ENCODE measurements at regions not wholly inside any gene's neighbourhood (a gene's known extent, or its start where the extent isn't known, plus 50 kb on each side); places are given as distances from the start of the nearest gene placed in this dataset.

DNA sequence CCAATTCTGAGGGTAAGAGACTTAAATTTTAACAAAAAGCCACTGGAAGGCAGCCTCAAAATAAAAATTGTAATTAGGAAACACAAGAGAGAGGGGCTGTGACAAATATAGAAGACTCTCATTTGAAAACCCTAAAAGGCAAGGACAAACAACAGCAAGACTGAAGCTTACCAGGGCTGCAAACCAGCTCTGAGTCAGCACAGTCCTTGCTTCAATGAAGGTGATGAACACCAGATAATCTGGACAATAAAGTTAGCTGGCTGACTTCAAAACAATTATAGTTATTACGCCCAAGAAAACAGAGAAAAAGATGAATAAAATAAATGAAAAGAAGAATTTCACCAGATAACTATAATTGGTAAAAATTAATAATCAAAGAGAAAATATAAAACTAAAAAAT is 149.3 kb upstream of the NSMCE3 start:
- DNase-seq = no peak

DNA sequence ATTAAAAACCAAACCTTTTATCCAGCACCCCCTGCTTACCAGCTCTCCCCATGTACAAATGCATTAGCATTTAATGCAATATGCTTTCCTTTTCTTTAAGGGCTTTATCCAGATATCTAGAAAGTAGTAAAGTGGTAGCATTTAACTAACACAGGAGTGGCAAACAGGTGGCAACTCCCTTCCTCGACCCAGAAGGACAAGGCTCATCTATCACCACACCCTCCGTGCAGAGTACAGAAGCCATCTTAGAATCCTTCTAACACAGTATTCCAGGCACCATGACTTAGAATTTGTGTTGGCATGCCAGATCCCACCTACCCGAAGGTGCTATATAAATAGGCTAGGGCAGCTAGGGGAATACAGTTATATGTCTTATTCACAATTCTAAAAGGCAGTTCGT is 148.6 kb upstream of the NSMCE3 start:
- no peak for DNase-seq

DNA sequence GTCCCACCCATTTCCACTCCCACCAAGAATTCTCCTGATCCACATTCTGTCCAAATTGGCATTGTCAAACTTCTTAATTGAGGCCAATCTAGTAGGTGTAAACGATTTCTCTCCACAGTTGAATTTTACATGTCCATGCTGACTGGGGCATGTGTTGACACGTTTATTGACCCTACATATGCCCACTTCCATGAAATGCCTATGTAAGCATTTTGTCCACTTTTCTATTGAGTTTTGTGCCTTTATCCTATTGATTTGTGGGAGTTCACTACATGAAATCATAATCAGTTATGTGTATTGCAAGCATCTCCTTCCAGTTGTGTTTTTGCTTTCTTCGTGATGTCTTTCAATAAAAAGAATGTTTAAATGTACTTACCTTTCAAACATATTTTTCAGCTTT is 141.7 kb upstream of the NSMCE3 start:
- DNase-seq = no peak

DNA sequence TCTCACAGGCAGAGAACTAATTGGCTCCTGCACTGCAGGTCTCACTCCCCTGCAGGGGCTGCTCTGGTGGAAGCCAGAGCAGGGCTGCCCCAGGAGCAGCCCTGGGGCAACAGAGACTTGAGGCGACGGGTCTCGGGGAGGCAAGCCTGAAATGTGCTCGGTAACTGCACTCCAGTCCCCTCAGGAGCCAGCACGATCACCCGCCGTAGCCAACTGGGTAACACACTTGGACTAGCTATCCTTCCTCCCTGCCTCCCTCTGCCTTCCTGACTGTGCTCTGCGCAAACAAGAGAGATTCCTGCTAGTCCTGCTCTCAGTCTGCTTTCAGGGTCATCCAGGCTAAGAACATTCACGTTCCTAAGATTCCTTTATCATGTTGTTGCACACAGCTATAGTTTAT is 140.7 kb upstream of the NSMCE3 start:
- no peak for DNase-seq

DNA sequence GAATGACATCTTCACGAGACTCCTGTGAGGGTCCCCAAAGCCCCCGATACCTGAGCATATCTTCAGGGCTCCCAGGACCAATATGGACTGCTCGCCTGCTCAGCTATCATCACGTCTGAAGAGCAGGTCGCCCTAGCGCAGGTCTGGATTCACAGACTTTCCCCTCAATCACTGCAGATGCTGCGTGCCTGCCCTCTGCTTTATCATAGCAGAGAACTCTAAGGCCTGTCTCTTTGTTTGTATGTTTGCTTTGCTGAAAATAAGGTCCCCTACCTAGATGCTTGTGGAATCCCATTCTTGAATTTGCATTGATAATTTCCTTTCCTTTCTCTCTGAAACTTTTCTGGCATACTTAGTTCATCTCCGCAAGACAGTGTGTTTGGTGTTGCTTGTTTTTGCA is 140.3 kb upstream of the NSMCE3 start:
- DNase-seq = no peak

DNA sequence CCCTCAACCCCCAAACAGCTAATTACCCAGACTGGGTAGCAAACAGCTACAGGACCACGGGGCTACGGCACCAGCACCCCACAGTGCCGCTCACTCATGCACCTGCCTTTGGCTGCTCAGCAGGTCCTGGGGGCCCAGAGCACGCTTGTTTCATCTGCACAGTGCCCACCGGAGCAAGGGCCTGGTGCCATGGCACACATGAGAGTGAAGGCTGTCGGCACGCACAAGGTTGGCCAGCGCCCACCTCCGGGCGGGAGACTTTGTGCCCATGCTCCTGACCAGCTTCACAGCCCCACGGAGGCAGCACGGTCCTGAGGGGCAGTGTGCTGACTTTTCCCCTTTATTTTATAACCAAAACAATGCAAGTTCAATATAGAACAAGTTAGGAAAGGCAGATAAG is 135.9 kb upstream of the NSMCE3 start:
- no peak for DNase-seq

DNA sequence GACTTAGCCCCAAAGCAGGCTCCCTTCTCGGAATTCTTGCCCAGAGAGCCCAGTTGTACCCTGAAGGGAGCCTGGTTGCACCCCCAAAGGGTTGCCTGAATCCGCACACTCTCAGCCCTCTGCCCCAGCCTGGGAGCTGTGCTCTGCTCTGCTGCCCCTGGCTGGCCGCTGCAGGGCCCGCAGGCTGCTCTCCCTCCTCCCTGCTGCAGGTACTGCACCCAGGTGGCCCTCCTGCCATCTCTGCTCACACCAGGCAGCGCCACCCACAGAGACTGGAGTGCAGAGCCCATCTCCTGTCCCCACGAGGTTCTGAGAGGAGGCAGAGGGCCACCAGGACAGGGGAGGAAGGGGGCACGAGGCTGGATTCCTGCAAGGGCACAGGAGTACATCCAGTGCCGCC is 134.2 kb upstream of the NSMCE3 start:
- DNase-seq = peak; percentile 74

DNA sequence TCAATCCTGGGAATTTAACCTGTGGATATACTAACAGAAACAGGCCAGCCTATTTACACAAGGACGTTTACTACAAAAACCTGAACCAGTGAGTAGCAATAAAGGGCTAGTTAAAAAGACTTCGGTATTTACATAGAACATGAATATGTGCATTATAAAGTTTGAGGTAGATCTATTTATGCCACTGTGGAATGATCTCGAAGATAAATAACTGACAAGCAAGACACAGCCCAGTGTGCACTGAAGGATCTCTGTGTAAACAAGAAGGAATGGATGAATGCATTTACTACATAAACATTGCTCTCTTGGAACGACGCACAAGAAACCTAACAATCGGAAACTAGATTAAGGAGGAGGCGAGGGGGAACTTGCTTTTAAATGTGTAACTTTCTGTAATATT is 132.0 kb upstream of the NSMCE3 start:
- no peak for DNase-seq

DNA sequence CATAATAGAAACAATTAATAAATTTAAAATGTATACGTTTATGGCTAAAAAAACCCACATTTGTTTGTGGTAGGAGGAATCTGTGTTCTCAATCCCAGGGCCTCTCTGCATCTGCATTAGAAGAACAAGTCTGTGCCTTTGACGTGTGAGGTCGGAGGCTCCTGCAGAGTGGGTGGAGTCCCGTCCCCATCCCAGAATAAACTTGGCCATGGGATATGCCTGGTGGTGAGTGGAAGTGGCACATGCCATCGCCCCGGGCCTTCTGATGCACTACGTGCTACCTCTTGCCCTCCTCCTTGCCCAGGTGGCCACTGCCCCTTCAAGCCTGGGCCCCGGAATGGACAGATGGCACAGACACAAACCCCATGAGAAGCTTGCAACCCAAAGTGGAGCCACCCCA is 131.1 kb upstream of the NSMCE3 start:
- no peak for DNase-seq

DNA sequence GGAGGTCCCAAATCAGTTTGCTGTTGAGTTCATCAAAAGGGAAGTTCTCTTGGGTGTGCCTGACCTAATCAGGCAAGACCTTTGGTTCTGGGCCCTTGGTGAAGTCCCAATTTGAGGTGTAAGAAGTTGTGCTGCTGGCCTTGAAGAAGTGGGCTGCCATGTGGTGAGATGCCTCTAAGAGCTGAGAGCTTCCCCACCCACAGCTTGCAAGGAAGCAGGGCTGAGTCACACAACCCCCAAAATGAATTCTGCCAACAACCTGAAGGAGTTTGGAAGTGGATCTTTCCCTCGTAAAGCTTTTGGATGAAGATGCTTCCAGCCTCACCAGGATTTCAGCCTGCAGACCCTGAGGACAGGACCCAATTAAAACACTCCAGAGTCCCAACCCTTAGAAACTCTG is 129.3 kb upstream of the NSMCE3 start:
- DNase-seq = no peak

DNA sequence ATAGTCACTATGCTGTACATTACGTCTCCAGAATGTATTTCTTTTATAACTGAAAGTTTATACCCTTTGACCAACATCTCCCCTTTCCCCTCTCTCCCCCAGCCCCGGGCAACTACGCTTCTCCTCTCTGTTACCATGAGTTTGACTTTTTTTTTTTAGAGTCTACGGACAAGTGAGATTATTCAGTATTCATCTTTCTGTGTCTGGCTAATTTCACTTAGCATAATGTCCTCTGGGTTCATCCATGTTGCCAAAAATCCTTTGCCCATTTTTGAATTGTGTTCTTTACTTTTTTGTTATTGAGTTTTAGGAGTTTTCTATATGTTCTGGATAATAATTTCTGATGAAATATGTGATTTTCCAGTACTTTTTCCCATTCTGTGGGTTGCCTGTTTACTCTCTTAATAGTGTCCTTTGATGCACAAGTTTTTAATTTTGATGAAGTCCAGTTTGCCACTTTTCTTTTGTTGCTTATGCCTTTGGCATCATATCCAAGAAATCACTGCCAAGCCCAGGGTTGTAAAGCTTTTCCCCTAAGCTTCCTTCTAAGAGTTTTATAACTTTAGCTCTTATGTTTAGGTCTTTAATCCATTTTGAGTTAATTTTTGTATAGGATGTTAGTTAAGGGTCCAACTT is 126.7 kb upstream of the NSMCE3 start:
- no peak for DNase-seq

DNA sequence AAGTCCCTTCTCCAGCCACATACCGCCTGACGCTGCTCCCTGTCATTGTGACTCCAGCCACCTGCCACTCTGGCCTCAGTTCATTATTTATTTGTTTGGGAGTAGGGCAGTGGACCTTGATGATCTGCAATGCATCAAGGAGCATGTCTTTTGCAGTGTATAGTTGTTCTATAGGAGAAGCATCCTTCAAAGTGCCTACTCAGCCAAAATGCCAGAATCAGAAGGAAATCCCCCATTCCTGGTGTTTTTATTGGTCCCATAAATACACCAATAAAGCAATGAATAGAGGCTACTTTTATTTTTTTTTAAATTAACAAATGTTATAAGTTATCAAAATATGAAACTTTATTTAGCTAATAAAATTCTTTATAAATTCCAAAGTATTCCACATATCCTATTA is 123.8 kb upstream of the NSMCE3 start:
- DNase-seq = no peak

DNA sequence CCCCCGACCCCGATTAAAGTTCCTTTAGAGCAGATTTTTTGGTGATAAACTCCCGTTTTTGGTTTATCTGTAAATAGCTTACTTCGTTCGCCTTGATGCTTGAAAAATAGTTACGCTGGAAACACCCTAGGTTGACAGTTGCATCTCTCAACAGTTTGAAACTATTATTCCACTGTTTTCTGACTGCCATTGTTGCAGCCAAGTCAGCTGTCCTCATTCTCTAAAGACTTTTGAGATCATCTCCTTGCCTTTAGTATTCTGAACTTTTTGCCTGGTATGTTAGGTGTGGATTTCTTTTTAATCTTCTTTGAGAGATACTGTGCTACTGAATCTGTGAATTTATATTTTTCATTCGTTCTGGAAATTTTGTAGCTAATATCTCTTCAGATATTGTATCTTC is 122.7 kb upstream of the NSMCE3 start:
- no peak for DNase-seq

DNA sequence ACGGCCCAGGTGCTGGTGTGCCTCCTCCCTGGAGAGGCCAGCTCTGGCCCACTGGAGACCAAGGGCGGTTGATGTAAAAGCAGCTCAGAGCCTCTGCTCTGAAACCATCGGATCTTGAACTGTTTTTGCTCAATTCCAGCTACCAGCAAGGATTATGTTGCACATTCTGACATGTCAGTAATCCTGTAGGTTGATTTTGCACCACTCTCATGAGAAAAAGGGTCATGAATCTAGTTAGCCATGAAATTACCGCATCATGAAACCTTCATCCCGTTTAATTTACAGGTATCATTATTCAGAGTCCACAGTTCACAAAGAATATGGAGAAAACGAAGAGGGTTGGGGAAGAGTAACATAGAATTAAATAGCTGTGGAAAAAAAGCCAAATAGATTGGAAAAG is 120.4 kb upstream of the NSMCE3 start:
- DNase-seq = no peak

DNA sequence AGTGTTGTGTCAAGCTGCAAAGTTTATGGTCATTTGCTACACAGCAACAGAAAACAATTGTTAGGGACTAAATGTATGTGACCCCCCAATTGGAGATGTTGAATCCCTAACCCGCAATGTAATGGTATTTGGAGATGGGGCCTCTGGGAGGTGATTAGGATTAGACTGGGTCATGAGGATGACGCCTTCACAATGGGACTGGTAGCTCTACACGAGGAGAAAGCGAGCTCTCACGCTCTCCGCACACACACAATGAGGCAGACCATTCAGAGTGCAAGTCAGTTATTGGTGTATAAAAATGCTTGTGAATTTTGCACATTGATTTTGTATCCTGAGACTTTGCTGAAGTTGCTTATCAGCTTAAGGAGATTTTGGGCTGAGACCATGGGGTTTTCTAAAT is 116.9 kb upstream of the NSMCE3 start:
- no peak for DNase-seq

DNA sequence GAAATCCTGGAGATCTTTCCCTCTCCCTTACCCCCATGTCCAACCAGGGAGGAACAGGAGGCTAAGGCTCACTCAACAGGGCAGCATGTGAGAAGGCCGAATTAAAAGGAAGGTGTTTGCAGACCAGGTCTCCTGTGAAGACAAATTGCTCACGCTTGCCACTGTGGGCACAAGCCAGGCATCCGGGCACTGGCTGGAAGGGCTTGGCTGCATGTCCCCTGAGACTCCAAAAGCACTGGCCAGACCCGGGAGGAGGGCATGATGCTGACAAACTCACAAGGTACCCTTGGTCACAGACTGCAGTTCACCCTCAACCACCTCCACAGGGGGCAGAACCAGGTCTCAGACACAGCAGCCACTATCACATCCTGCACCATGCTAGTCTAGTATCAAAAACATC is 113.7 kb upstream of the NSMCE3 start:
- no peak for DNase-seq

DNA sequence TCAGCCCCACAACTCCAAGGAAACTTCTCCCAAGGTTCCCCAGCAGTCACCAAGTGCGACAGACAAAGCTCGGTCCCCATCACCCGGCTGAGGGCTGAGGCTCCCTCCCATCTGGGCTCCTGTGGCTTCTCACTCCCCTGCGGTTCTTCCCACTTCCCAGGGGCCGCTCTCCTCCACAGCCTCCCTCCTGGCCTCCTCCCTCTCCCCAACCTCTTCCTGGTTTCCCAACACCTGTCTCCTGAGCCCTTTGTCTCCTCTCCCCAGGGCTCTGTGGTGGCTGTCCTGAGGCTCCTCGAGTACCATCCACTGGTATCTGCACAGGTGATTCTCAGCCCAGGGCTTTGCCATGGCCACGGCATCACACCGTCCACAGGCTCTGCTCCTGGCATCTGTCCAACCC is 113.2 kb upstream of the NSMCE3 start:
- no peak for DNase-seq

DNA sequence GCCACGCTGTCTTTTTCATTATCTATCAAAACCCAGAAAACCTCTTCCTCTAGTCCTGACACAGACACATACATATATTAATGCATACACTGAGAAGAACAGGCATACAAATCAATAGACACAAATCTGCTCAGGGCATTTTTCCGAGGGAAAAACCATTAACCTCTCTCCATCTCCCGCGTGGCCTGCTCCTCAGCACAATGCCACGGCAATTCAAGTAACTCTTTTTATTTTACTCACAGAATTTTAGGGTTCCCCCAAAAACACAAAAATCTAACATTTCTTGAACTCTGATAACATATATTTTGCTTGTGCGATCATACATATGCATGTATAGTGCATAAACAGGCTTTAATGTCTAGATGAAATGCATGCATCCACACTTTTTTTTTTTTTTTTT is 110.8 kb upstream of the NSMCE3 start:
- DNase-seq = no peak

DNA sequence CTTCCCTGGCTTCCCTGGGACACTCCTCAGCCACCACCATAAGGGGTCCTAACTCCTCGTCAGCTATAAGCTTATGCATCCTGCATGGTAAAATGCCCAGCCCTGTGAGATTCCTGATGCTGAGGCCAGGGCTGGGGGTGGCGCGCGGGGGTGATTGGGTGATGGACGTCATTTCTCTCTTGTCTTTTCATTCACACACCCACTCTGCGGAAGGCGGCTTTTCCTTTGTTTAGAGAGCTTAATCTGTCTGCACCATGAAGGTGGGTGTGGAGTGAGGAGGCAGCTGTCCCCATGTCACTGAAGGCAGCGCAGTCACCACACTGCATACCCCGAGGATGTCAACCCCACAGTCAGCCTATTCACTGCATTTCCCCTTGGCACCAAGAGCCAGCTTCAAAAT is 110.0 kb upstream of the NSMCE3 start:
- no peak for DNase-seq

DNA sequence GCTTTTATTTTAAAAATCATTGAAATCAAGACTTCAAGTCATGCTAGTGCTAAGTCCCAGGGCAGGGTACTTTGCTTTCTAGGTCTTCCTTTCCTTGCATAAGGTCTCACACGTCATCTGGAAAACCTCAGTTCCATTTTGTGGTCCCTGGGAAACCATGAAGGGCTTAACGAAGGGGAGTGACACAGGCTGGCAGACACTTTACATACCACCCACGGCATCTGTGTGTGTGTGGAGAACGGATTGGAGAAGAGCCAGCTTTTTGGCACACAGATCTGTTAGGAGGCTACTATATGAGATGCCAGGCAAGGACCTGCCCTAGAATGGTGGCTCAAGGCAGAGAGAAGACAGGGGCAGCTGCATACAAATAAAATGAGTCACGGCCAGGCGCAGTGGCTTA is 107.5 kb upstream of the NSMCE3 start:
- no peak for DNase-seq

DNA sequence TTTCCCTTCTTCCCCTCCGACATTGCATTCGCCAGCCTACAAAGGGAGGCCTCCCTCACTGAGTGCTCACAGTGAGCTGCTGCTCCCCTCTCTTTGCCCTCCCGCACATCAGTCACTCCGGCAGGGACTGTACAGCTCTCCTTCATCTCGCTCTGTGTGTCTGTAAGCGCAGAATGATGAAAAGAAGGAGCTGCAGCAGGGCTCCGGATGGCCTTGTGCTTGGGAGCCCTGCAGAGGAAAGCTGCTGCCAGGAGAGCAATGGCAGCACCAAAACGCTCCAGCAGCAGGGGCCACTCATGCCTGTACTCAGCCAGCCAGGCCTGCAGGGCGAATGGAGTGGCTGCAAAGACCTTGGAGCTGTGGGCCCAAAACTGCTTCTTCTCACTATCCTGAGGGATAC is 107.0 kb upstream of the NSMCE3 start:
- DNase-seq = peak; percentile 54

DNA sequence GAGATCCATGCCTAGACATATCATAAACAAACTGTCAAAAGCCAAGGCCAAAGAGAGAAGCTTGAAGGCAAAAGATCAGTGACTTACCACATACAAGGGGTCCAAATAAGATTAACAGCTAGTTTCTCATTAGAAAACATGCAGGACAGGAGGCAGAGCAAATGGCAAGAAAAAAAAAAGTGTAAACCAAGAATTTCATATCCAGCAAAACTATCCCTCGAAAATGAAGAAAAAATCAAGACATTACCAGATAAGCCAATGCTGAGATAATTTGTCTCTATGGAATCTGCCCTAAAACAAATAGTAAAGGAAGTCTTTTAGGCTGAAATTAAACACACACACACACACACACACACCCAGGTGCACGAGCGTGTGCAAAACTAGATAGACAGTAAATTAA is 99.6 kb upstream of the NSMCE3 start:
- DNase-seq = no peak

DNA sequence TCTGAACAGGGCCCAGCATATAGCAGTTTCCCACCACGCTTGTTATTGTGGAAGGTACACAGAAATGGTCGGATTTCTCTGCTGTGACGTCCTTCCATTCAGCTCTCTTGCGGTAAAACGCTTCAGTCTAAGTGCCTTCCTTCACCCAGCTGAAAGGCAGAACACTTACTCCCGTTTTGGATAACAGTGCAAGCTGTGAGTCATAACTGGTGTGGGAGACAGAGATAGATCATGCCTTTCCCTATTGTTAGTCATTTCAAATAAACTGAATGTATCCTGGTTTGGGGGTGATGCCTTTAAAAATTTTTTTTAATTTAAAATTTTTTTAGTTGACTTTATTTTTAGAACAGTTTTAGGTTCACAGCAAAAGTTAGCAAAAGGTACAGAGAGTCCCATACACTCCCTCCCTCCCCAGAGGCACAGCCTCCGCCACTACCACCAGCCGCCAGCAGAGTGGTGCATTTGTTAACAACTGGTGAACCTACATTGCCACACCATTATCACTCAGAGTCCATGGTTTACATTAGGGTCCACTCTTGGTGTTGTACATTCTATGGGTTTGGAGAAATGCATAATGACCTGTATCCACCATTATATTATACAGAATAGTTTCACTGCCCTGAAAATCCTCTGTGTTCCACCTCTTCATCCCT is 94.9 kb upstream of the NSMCE3 start:
- DNase-seq = peak; percentile 71

DNA sequence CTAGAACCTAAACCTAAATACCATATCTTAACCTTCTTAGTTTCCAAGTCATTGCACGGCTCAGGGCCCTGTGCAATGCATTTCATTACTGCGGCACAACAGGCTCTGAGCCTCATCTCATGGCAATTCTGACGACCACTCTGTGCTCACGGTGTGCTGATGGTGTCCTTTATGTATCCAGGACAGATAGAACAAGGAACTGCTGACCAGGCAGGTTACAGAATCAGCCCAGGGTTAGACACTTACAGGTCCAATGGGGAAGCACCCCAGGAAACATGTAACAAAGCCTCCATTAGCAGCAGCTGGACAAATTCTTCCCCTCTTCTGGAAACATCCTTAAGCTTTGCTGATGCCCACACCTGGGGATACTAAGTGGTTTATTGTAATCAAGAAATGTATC is 91.9 kb upstream of the NSMCE3 start:
- no peak for DNase-seq

DNA sequence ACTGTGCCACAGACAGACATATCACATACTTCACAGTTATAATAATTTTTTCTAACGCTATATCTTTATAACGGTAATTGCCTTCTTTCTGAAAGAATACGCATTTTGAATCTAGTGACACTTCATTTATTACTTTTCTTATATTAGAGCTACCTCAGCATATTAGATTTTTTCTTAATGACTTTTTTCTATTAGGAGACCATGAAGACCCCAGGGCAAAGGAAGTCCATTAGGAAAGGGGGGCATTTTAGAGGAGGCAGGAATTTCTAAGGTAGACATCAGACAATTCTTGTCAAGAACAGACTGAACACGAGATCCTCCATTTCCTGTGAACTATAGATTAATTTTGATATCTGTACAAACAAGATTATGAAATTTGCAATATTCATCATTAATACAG is 90.5 kb upstream of the NSMCE3 start:
- DNase-seq = no peak

Measured in islet precursor cell (in vitro differentiated cells).